ENCODE measurements at regions not wholly inside any gene's neighbourhood (a gene's known extent, or its start where the extent isn't known, plus 50 kb on each side); places are given as distances from the start of the nearest gene placed in this dataset.

- no peak for TF ChIP-seq CTCF (conservative IDR thresholded peaks at IDR 0.05)
- TF ChIP-seq EZH2 (IDR thresholded peaks at IDR 0.05; ENCODE audit: low read depth), result no peak
These were observed 323.1 kb downstream of the NKX6-1 start for GRCh38 chr4:84176016-84176415.
